Activated T-cell treated with anti-CD3 and anti-CD28 coated beads, Interleukin-2, amount 50 U/mL, for 48 hours (primary cell): ENCODE measurements at regions not wholly inside any gene's neighbourhood (a gene's known extent, or its start where the extent isn't known, plus 50 kb on each side); places are given as distances from the start of the nearest gene placed in this dataset.
"Not testable (repeated sequence)": the region's sequence is repeated elsewhere in the genome, so short reads cannot be mapped to it uniquely, and the experiment has no call there.

ENCODE experiments used
- DNase-seq, 2 experiments: peaks; one replicate each; pipeline ENCODE4 v3.0.0-alpha.2; 2020

GRCh38 chr6:21856456-21856825, 262.9 kb downstream of the SOX4 start:
- DNase-seq, result no peak

GRCh38 chr6:21856844-21857243, 263.3 kb downstream of the SOX4 start:
- no peak for DNase-seq

- no peak for DNase-seq
Observed at GRCh38 chr6:21858076-21858475, 264.5 kb downstream of the SOX4 start.

- no peak for DNase-seq
Observed at GRCh38 chr6:21859193-21859735, 265.7 kb downstream of the SOX4 start.

GRCh38 chr6:21861942-21862341, 268.4 kb downstream of the SOX4 start:
- no peak for DNase-seq

GRCh38 chr6:21864206-21864605, 270.7 kb downstream of the SOX4 start:
- DNase-seq, result no peak

- no peak for DNase-seq
Observed at GRCh38 chr6:21868226-21868625, 274.7 kb downstream of the SOX4 start.

- no peak for DNase-seq
Observed at GRCh38 chr6:21869085-21869771, 275.7 kb downstream of the SOX4 start.

- DNase-seq, result no peak
Observed at GRCh38 chr6:21870076-21870730, 276.7 kb downstream of the SOX4 start.

- no peak for DNase-seq
Observed at GRCh38 chr6:21871831-21872230, 278.3 kb downstream of the SOX4 start.

GRCh38 chr6:21872749-21873148, 279.2 kb downstream of the SOX4 start:
- no peak for DNase-seq

- no peak for DNase-seq
Observed at GRCh38 chr6:21873562-21873961, 280.0 kb downstream of the SOX4 start.

GRCh38 chr6:21874372-21874771, 280.8 kb downstream of the SOX4 start:
- no peak for DNase-seq

GRCh38 chr6:21877037-21877436, 283.5 kb downstream of the SOX4 start:
- DNase-seq, result not testable (repeated sequence)

GRCh38 chr6:21880249-21880648, 286.7 kb downstream of the SOX4 start:
- not testable (repeated sequence) for DNase-seq

- no peak for DNase-seq
Observed at GRCh38 chr6:21881969-21882465, 288.5 kb downstream of the SOX4 start.

- DNase-seq, result no peak
Observed at GRCh38 chr6:21883595-21884328, 290.2 kb downstream of the SOX4 start.

- DNase-seq, result no peak
Observed at GRCh38 chr6:21885111-21885510, 291.6 kb downstream of the SOX4 start.

GRCh38 chr6:21885532-21886114, 292.1 kb downstream of the SOX4 start:
- no peak for DNase-seq

GRCh38 chr6:21886542-21887151, 293.1 kb downstream of the SOX4 start:
- DNase-seq, result no peak

- no peak for DNase-seq
Observed at GRCh38 chr6:21887231-21888185, 294.0 kb downstream of the SOX4 start.

- no peak for DNase-seq
Observed at GRCh38 chr6:21891080-21891479, 297.5 kb downstream of the SOX4 start.
